ENCODE measurements at regions not wholly inside any gene's neighbourhood (a gene's known extent, or its start where the extent isn't known, plus 50 kb on each side); places are given as distances from the start of the nearest gene placed in this dataset.

DNA sequence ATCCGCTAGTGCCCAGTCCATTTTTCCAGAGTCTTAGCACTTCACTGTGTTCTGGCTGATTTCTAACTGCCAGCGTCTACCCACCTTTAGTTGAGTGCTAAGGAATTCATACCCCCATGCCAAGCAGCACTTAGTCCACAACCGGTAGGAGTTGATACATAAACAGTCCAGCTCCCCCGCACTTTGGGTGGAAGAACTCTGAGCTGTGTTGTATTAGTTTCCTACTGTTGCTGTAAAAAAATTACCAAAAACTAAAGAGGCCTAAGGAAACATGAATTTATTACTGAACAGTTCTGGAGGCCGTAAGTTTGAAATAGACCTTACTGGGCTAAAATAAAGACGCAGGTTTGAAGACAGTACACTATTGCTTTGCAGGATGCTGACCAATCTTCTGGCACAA lies 87.6 kb downstream of the SLC24A2 start (continued):
- no peak for TF ChIP-seq GABPB1 (CRISPR knock-in tag; IDR thresholded peaks at IDR 0.05)

DNA sequence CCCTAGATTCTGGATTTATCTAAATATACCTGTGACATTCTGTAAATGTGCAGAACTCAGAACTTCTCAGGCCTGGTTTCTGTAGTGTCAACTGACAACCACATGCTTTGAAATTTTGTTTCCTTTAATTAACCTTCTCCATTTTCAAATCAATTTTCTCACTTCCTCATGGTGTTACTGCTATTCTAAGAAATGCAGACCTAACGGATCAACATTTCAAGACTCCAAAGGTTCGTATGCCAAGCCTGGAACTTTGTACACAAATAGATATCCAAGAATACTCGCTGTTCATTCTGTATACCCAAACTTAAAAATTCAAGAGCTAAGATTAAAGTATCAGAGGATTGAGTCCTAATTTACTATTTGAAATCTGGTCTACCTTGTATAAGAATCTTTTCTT lies 88.1 kb downstream of the SLC24A2 start:
- Mint-ChIP-seq H3K36me3 (peaks cover 7% of the 10 kb centered on the region), H3K27ac (peak overlapping the region; percentile 19), H3K27me3 (ENCODE audit: low read depth) (no peaks in the 10 kb centered on the region), H3K9me3 (peaks cover 7% of the 10 kb centered on the region), H3K4me1 (peaks cover 65% of the 10 kb centered on the region), H3K4me3 (no peak overlapping the region)
- POLR2A ChIA-PET = interaction anchor here (1.3 kb wide), 1 partner anchor 18 kb away, joined by 3 read pairs; no protein-coding TSS in a partner anchor
- no peak for DNase-seq (ENCODE audit: low spot score)
- CTCF ChIA-PET = no interaction called here
- ATAC-seq = no peak
- TF ChIP-seq SMAD3 (CRISPR knock-in tag; IDR thresholded peaks at IDR 0.05; ENCODE audit: borderline replicate concordance) (no peak), ELF4 (CRISPR knock-in tag; IDR thresholded peaks at IDR 0.05; ENCODE audit: low read depth) (no peak), JAZF1 (CRISPR knock-in tag; IDR thresholded peaks at IDR 0.05) (no peak)
- TF ChIP-seq, protein P1, sequence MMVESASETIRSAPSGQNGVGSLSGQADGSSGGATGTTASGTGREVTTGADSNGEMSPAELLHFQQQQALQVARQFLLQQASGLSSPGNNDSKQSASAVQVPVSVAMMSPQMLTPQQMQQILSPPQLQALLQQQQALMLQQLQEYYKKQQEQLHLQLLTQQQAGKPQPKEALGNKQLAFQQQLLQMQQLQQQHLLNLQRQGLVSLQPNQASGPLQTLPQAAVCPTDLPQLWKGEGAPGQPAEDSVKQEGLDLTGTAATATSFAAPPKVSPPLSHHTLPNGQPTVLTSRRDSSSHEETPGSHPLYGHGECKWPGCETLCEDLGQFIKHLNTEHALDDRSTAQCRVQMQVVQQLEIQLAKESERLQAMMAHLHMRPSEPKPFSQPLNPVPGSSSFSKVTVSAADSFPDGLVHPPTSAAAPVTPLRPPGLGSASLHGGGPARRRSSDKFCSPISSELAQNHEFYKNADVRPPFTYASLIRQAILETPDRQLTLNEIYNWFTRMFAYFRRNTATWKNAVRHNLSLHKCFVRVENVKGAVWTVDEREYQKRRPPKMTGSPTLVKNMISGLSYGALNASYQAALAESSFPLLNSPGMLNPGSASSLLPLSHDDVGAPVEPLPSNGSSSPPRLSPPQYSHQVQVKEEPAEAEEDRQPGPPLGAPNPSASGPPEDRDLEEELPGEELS (CRISPR knock-in tag; IDR thresholded peaks at IDR 0.05) = no peak
- TF ChIP-seq, protein P2, sequence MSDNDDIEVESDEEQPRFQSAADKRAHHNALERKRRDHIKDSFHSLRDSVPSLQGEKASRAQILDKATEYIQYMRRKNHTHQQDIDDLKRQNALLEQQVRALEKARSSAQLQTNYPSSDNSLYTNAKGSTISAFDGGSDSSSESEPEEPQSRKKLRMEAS (CRISPR knock-in tag; IDR thresholded peaks at IDR 0.05) = no peak
- TF ChIP-seq, protein P3, sequence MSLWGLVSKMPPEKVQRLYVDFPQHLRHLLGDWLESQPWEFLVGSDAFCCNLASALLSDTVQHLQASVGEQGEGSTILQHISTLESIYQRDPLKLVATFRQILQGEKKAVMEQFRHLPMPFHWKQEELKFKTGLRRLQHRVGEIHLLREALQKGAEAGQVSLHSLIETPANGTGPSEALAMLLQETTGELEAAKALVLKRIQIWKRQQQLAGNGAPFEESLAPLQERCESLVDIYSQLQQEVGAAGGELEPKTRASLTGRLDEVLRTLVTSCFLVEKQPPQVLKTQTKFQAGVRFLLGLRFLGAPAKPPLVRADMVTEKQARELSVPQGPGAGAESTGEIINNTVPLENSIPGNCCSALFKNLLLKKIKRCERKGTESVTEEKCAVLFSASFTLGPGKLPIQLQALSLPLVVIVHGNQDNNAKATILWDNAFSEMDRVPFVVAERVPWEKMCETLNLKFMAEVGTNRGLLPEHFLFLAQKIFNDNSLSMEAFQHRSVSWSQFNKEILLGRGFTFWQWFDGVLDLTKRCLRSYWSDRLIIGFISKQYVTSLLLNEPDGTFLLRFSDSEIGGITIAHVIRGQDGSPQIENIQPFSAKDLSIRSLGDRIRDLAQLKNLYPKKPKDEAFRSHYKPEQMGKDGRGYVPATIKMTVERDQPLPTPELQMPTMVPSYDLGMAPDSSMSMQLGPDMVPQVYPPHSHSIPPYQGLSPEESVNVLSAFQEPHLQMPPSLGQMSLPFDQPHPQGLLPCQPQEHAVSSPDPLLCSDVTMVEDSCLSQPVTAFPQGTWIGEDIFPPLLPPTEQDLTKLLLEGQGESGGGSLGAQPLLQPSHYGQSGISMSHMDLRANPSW (CRISPR knock-in tag; conservative IDR thresholded peaks at IDR 0.05; ENCODE audit: low read depth) = no peak

DNA sequence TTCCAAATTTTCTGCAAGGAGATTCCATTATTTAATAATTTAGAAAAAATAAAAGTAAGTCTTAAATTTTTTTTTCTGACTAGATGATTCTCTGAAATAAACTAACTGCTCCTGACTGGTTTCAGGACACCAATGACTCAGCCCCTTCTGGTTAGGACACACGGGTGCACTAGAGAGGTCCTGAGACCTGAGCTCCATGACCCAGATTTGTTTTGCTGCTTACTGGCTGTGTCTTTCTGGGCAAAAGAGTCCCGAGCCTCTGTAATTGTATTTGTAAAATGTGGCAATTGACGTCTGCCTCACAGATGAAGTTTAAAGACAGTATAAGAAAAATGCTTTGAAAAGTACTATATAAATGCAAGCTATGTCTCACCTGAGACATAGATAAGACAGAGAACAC lies 89.1 kb downstream of the SLC24A2 start:
- peaks cover 59% of the 10 kb centered on the region for H3K4me1 Mint-ChIP-seq
- H3K27ac Mint-ChIP-seq = peak overlapping the region; percentile 85
- H3K27me3 Mint-ChIP-seq (ENCODE audit: low read depth) = no peaks in the 10 kb centered on the region
- ChIA-PET POLR2A (interaction anchor here (0.5 to 1.3 kb wide), 2 partner anchors 17 to 106 kb away, joined by 3 to 4 read pairs; no protein-coding TSS in a partner anchor), CTCF (interaction anchor here (0.7 kb wide), 1 partner anchor 71 kb away, joined by 3 read pairs; no protein-coding TSS in a partner anchor)
- DNase-seq (ENCODE audit: low spot score) (no peak), ATAC-seq (peak; percentile 72)
- peaks cover 14% of the 10 kb centered on the region for H3K9me3 Mint-ChIP-seq
- peaks cover 13% of the 10 kb centered on the region for H3K36me3 Mint-ChIP-seq
- H3K4me3 Mint-ChIP-seq = no peak overlapping the region
- TF ChIP-seq OVOL2 (CRISPR knock-in tag; IDR thresholded peaks at IDR 0.05; ENCODE audit: borderline replicate concordance) = no peak
- no peak for TF ChIP-seq TP53 (CRISPR knock-in tag; IDR thresholded peaks at IDR 0.05)
- no peak for TF ChIP-seq NR2C2 (CRISPR knock-in tag; IDR thresholded peaks at IDR 0.05)
- TF ChIP-seq, protein P4, sequence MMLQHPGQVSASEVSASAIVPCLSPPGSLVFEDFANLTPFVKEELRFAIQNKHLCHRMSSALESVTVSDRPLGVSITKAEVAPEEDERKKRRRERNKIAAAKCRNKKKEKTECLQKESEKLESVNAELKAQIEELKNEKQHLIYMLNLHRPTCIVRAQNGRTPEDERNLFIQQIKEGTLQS (CRISPR knock-in tag; conservative IDR thresholded peaks at IDR 0.05) = no peak
- TF ChIP-seq, protein P5, sequence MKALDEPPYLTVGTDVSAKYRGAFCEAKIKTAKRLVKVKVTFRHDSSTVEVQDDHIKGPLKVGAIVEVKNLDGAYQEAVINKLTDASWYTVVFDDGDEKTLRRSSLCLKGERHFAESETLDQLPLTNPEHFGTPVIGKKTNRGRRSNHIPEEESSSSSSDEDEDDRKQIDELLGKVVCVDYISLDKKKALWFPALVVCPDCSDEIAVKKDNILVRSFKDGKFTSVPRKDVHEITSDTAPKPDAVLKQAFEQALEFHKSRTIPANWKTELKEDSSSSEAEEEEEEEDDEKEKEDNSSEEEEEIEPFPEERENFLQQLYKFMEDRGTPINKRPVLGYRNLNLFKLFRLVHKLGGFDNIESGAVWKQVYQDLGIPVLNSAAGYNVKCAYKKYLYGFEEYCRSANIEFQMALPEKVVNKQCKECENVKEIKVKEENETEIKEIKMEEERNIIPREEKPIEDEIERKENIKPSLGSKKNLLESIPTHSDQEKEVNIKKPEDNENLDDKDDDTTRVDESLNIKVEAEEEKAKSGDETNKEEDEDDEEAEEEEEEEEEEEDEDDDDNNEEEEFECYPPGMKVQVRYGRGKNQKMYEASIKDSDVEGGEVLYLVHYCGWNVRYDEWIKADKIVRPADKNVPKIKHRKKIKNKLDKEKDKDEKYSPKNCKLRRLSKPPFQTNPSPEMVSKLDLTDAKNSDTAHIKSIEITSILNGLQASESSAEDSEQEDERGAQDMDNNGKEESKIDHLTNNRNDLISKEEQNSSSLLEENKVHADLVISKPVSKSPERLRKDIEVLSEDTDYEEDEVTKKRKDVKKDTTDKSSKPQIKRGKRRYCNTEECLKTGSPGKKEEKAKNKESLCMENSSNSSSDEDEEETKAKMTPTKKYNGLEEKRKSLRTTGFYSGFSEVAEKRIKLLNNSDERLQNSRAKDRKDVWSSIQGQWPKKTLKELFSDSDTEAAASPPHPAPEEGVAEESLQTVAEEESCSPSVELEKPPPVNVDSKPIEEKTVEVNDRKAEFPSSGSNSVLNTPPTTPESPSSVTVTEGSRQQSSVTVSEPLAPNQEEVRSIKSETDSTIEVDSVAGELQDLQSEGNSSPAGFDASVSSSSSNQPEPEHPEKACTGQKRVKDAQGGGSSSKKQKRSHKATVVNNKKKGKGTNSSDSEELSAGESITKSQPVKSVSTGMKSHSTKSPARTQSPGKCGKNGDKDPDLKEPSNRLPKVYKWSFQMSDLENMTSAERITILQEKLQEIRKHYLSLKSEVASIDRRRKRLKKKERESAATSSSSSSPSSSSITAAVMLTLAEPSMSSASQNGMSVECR (CRISPR knock-in tag; IDR thresholded peaks at IDR 0.05; ENCODE audit: borderline replicate concordance) = no peak
- TF ChIP-seq, protein P6, sequence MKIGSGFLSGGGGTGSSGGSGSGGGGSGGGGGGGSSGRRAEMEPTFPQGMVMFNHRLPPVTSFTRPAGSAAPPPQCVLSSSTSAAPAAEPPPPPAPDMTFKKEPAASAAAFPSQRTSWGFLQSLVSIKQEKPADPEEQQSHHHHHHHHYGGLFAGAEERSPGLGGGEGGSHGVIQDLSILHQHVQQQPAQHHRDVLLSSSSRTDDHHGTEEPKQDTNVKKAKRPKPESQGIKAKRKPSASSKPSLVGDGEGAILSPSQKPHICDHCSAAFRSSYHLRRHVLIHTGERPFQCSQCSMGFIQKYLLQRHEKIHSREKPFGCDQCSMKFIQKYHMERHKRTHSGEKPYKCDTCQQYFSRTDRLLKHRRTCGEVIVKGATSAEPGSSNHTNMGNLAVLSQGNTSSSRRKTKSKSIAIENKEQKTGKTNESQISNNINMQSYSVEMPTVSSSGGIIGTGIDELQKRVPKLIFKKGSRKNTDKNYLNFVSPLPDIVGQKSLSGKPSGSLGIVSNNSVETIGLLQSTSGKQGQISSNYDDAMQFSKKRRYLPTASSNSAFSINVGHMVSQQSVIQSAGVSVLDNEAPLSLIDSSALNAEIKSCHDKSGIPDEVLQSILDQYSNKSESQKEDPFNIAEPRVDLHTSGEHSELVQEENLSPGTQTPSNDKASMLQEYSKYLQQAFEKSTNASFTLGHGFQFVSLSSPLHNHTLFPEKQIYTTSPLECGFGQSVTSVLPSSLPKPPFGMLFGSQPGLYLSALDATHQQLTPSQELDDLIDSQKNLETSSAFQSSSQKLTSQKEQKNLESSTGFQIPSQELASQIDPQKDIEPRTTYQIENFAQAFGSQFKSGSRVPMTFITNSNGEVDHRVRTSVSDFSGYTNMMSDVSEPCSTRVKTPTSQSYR (CRISPR knock-in tag; IDR thresholded peaks at IDR 0.05) = no peak
- TF ChIP-seq GABPB1 (CRISPR knock-in tag; IDR thresholded peaks at IDR 0.05) = no peak
- TF ChIP-seq, protein P7, sequence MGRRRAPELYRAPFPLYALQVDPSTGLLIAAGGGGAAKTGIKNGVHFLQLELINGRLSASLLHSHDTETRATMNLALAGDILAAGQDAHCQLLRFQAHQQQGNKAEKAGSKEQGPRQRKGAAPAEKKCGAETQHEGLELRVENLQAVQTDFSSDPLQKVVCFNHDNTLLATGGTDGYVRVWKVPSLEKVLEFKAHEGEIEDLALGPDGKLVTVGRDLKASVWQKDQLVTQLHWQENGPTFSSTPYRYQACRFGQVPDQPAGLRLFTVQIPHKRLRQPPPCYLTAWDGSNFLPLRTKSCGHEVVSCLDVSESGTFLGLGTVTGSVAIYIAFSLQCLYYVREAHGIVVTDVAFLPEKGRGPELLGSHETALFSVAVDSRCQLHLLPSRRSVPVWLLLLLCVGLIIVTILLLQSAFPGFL (CRISPR knock-in tag; IDR thresholded peaks at IDR 0.05; ENCODE audit: borderline replicate concordance) = no peak
- TF ChIP-seq, protein P2 (CRISPR knock-in tag; IDR thresholded peaks at IDR 0.05) = no peak
- TF ChIP-seq TCF7 (CRISPR knock-in tag; IDR thresholded peaks at IDR 0.05; ENCODE audit: low read depth) = no peak

Measured in WTC11 (cell line).